Iris pigment epithelial cell (primary cell): ENCODE measurements at regions not wholly inside any gene's neighbourhood (a gene's known extent, or its start where the extent isn't known, plus 50 kb on each side); places are given as distances from the start of the nearest gene placed in this dataset.
"Not testable (repeated sequence)": the region's sequence is repeated elsewhere in the genome, so short reads cannot be mapped to it uniquely, and the experiment has no call there.

Source experiments
- DNase-seq: peaks from one replicate; pipeline ENCODE4 v3.0.0-alpha.2; 2011; ENCODE audit warnings: low read depth

- DNase-seq, result no peak
Measured at GRCh38 chr2:139550873-139551272, 770.7 kb upstream of the NXPH2 start.

GRCh38 chr2:139550341-139550740 lies 770.2 kb upstream of the NXPH2 start:
- no peak for DNase-seq

DNA sequence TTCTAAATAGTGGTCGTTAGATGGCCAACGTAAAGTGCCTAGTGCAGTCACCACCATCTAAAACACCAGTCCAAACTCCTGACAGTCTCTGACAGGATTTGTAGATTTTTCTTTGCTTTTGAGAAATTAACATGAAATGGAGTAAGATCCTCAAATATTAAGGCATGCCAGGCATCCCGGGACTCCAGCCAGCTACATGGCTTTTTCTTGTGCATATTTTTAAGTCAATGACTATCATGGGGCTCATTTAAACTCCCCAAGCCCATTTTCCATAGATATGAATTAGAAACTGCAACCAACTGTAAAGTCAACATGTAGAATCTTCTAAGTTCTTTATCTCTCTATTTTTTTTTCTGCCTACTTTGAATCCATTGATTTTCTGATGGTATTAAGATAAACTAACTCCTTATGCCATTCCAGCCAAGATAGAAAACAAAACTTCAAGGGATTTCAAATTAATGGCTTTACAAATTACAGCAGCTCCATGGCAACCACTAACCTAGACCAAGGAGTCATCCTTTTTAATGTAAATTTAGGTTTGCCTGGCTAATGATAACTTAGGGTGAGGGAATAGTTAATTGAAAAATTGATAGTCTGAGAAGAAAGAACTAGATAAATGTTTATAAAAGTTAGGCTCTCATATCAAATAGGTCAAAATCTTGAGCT lies 764.1 kb upstream of the NXPH2 start:
- no peak for DNase-seq

DNA sequence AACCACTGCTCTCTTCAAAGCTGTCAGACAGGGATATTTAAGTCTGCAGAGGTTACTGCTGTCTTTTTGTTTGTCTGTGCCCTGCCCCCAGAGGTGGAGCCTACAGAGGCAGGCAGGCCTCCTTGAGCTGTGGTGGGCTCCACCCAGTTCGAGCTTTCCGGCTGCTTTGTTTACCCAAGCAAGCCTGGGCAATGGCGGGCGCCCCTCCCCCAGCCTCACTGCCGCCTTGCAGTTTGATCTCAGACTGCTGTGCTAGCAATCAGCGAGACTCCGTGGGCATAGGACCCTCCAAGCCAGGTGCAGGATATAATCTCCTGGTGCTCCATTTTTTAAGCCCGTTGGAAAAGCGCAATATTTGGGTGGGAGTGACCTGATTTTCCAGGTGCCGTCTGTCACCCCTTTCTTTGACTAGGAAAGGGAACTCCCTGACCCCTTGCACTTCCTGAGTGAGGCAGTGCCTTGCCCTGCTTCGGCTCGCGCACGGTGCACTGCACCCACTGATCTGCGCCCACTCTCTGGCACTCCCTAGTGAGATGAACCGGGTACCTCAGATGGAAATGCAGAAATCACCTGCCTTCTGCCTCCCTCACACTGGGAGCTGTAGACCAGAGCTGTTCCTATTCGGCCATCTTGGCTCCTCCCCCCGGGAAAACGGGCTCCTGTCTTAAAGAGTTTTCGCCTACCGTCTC lies 758.3 kb upstream of the NXPH2 start:
- not testable (repeated sequence) for DNase-seq

DNA sequence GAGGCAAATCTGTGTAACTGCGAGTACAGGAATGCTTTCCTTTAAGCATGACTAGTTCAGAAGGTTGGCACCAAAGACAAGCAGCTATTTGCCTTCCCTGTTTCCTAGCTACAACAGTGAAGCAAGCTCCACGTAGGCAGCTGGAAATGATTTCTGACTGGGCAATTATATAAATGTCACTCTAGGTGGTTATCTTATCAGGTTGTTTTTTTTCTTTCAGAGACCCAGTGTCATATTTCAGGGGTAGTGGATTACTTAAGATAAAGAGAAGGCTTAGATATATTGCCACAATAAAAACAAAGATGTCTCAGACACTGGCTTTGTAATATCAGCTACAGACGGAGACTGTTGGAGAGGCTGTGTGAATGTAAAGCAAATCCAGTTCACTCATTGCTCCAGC lies 748.9 kb upstream of the NXPH2 start:
- peak; percentile 9 for DNase-seq

DNA sequence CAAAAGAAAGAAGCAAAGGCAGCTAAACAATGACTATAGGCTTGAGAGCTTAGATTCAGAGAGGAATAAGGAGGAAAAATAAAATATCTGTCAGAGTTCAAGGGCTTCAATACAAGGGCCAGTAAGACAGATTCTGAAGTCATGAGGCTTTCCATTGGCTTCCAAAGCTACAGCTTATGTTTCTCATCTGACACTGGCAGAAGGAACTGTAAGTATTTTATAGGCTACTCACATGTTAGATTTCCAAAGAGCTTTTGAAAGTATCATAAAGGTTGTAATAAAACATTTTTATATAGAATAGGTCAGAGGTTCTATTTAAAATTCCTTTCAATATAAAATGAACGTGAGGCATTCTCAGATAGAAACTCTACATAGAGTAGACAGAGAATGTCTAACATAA lies 746.6 kb upstream of the NXPH2 start:
- no peak for DNase-seq

GRCh38 chr2:139518321-139518720 lies 738.1 kb upstream of the NXPH2 start:
- no peak for DNase-seq

DNA sequence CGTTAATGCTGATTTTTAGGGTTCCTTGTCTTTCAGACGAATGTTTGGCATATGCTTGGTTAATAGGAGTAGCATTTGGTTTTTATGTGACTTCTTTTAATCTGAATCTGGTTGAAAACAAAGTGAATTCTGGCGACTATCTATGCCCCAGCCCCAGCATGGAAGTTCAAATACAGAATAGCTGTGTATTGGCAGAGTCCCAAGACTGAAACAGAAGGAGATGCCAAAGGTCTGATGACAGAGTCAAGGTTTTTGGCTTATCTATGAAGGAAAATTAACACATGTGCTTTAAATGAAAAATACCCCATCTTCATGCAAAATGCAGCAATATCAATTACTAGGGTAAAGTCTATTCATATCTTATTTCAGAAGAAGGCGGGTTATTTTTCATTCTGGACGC lies 734.8 kb upstream of the NXPH2 start:
- DNase-seq, result no peak

DNA sequence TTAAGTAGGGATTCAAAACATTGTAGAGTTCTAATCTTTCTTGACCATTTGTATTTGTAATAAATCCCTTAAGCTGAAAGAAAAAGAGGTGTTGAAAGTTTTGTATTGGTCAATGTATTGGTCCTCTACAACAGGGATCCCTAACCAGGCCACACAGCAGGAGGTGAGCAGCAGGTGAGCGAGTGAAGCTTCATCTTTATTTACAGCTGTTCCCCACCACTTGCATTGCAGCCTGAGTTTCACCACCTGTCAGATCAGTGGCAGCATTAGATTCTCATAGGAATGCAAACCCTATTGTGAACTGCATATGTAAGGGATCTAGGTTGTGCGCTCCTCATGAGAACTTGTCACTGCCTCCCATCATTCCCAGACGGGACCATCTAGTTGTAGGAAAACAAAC lies 715.7 kb upstream of the NXPH2 start:
- DNase-seq, result no peak

GRCh38 chr2:139492131-139492680 lies 712.0 kb upstream of the NXPH2 start:
- DNase-seq, result no peak

GRCh38 chr2:139480161-139480650 lies 700.0 kb upstream of the NXPH2 start:
- DNase-seq, result no peak

GRCh38 chr2:139478165-139478914 lies 698.1 kb upstream of the NXPH2 start:
- DNase-seq, result no peak

GRCh38 chr2:139477618-139478017 lies 697.4 kb upstream of the NXPH2 start:
- no peak for DNase-seq

GRCh38 chr2:139469985-139470384 lies 689.8 kb upstream of the NXPH2 start:
- DNase-seq, result no peak

- DNase-seq, result no peak
Measured at GRCh38 chr2:139465789-139466188, 685.6 kb upstream of the NXPH2 start.

- DNase-seq, result no peak
Measured at GRCh38 chr2:139457873-139458272, 677.7 kb upstream of the NXPH2 start.

DNA sequence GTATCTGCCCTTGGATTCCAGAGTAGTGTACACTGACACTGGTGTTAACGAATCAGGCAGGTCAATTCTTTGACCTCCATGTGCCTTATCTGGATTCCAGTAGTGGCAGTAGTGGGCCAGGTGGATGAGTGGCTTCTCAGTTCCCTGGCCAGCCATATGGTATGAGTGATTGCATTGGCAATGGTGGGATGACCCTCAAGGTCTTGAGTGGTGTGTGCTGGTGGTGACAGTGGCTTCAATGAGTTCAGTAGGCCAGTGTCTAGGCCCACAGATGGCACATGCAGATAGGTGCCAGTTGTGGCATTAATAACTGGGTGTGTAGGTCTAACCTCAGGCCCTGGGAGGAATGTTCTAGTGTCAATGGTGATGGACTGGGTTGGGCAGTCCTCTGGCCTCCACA lies 674.1 kb upstream of the NXPH2 start:
- DNase-seq, result no peak

DNA sequence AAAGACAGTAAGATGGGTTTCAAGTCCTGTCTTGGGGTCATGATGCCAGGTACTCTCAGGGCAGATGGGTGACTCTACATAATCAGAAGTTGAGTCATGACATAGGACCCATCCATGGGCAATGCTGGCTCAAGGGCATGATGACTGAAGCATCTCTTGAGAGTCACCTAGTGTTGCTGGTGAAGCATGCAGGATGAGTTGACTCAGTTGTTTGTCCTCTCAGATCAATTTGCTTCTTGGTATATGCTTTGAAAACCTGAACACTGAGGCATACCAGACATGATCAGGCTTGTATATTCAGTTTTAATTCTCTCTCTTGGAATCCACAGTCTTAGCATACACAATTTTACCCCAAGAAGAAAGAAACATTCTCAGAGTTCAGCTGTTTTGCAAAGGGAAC lies 658.9 kb upstream of the NXPH2 start:
- no peak for DNase-seq

DNA sequence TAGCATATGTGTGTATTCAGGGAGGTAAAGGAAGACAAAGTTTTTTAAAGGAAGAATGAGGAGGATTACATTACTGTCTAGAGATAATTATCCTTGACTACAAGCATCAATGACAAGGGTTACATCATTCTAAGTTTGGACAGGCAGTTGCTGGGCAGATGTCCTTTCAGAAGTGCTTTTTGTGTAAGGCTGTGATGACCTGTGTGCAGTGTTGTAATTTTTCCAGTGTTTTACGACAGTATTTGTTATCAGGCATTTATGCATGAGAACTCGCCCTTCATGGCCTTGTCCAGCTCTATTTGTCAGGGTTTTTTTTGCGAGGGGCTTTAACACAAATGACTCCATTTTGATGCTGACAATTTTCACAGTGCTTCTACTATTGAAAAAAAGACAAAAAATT lies 658.3 kb upstream of the NXPH2 start:
- no peak for DNase-seq

- no peak for DNase-seq
Measured at GRCh38 chr2:139427164-139427563, 647.0 kb upstream of the NXPH2 start.

- DNase-seq, result no peak
Measured at GRCh38 chr2:139424101-139424500, 643.9 kb upstream of the NXPH2 start.

- no peak for DNase-seq
Measured at GRCh38 chr2:139411236-139411635, 631.0 kb upstream of the NXPH2 start.

DNA sequence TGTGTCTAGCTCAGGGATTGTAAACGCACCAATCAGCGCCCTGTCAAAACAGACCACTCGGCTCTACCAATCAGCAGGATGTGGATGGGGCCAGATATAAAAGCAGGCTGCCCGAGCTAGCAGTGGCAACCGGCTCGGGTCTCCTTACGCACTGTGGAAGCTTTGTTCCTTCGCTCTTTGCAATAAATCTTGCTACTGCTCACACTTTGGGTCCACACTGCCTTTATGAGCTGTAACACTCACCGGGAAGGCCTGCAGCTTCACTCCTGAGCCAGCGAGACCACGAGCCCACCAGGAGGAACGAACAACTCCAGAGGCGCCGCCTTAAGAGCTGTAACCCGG lies 630.6 kb upstream of the NXPH2 start:
- DNase-seq, result not testable (repeated sequence)
